ENCODE measurements at regions not wholly inside any gene's neighbourhood (a gene's known extent, or its start where the extent isn't known, plus 50 kb on each side); places are given as distances from the start of the nearest gene placed in this dataset.
A peak's percentile ranks its signal among the peaks of the same experiment; 100 is the strongest.

DNA sequence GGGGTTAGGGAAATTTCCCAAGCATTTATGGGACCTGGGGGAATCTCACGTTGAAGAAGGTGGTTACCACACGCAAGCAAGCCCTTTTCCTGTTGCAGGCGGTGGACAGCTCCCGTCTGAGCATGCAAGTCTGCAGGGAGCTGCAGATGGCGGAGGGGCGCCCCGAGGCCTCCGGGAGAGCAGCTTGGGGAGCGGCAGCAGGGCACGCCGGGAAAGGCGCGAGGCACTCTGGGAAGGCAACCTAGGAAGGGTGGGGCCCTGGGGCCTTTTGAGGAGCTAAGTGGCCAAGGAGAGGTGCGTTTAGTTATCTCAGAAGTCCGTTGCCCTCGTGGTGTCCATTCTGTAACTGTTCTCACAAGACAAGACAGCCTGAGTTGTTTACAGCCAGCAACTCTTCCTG lies 57.0 kb upstream of the SLC25A4 start:
- H3K27me3 ChIP-seq (ENCODE audit: control insufficient read depth, extremely low read depth, insufficient read depth, low read length), result no peaks in the 10 kb centered on the region
- FAIRE-seq (no peak), DNase-seq (ENCODE audit: low read depth, low spot score) (no peak)
- H3K9me3 ChIP-seq (ENCODE audit: control insufficient read depth, low read depth, low read length), result no peaks in the 10 kb centered on the region
- dilution Hi-C loops (cut with MboI; ENCODE audit: extremely low pct_ligation_motif_present, low sequenced_read_pairs), result no loop called here
- TF ChIP-seq EZH2 (IDR thresholded peaks at IDR 0.05; ENCODE audit: low read length), result no peak
- TF ChIP-seq, protein P1, sequence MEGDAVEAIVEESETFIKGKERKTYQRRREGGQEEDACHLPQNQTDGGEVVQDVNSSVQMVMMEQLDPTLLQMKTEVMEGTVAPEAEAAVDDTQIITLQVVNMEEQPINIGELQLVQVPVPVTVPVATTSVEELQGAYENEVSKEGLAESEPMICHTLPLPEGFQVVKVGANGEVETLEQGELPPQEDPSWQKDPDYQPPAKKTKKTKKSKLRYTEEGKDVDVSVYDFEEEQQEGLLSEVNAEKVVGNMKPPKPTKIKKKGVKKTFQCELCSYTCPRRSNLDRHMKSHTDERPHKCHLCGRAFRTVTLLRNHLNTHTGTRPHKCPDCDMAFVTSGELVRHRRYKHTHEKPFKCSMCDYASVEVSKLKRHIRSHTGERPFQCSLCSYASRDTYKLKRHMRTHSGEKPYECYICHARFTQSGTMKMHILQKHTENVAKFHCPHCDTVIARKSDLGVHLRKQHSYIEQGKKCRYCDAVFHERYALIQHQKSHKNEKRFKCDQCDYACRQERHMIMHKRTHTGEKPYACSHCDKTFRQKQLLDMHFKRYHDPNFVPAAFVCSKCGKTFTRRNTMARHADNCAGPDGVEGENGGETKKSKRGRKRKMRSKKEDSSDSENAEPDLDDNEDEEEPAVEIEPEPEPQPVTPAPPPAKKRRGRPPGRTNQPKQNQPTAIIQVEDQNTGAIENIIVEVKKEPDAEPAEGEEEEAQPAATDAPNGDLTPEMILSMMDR (optimal IDR thresholded peaks at IDR 0.05 in 1 of 3, IDR thresholded peaks at IDR 0.05 in 1 of 3, conservative IDR thresholded peaks at IDR 0.05 in 1 of 3; ENCODE audit: extremely low read depth in 1 of 3, insufficient read depth in 2 of 3, low read length in 3 of 3), result no peak
- H3K27ac ChIP-seq (ENCODE audit: control insufficient read depth, insufficient read depth, low read length), result no peak overlapping the region
- no peak overlapping the region for H3K4me3 ChIP-seq (ENCODE audit: control insufficient read depth in 2 of 3, extremely low read depth in 1 of 3, insufficient read depth in 2 of 3, low read depth in 1 of 3, low read length in 3 of 3)
- H3K9ac ChIP-seq (ENCODE audit: control insufficient read depth, extremely low read depth, insufficient read depth, low read length), result no peak overlapping the region
- H3K79me2 ChIP-seq (ENCODE audit: control insufficient read depth, insufficient read depth, low read length), result no peaks in the 10 kb centered on the region
- no peaks in the 10 kb centered on the region for H4K20me1 ChIP-seq (ENCODE audit: control insufficient read depth, extremely low read depth, insufficient read depth, low read length)
- H3K36me3 ChIP-seq (ENCODE audit: control insufficient read depth in 2 of 2, extremely low read depth in 1 of 2, insufficient read depth in 2 of 2, low read length in 2 of 2), result no peaks in the 10 kb centered on the region
- no peak overlapping the region for H2AFZ ChIP-seq (ENCODE audit: control insufficient read depth, low read length)
- no peaks in the 10 kb centered on the region for H3K9me1 ChIP-seq (ENCODE audit: control insufficient read depth, extremely low read depth, insufficient read depth, low read length)
- peak overlapping the region; percentile 36 for H3K4me2 ChIP-seq (ENCODE audit: control insufficient read depth, extremely low read depth, insufficient read depth, low read depth, low read length)
- H3K4me1 ChIP-seq (ENCODE audit: control insufficient read depth, extremely low read depth, insufficient read depth, low read length), result no peaks in the 10 kb centered on the region

- Histone ChIP-seq H3K4me1 (ENCODE audit: control insufficient read depth, extremely low read depth, insufficient read depth, low read length) (no peaks in the 10 kb centered on the region), H3K27ac (ENCODE audit: control insufficient read depth, insufficient read depth, low read length) (no peak overlapping the region), H3K4me2 (ENCODE audit: control insufficient read depth, extremely low read depth, insufficient read depth, low read depth, low read length) (no peak overlapping the region), H3K36me3 (ENCODE audit: control insufficient read depth in 2 of 2, extremely low read depth in 1 of 2, insufficient read depth in 2 of 2, low read length in 2 of 2) (no peaks in the 10 kb centered on the region), H3K79me2 (ENCODE audit: control insufficient read depth, insufficient read depth, low read length) (no peaks in the 10 kb centered on the region), H3K9me3 (ENCODE audit: control insufficient read depth, low read depth, low read length) (no peaks in the 10 kb centered on the region), H2AFZ (ENCODE audit: control insufficient read depth, low read length) (no peak overlapping the region), H3K9me1 (ENCODE audit: control insufficient read depth, extremely low read depth, insufficient read depth, low read length) (no peaks in the 10 kb centered on the region), H3K9ac (ENCODE audit: control insufficient read depth, extremely low read depth, insufficient read depth, low read length) (no peak overlapping the region), H4K20me1 (ENCODE audit: control insufficient read depth, extremely low read depth, insufficient read depth, low read length) (no peaks in the 10 kb centered on the region), H3K27me3 (ENCODE audit: control insufficient read depth, extremely low read depth, insufficient read depth, low read length) (no peaks in the 10 kb centered on the region), H3K4me3 (ENCODE audit: control insufficient read depth in 2 of 3, extremely low read depth in 1 of 3, insufficient read depth in 2 of 3, low read depth in 1 of 3, low read length in 3 of 3) (no peak overlapping the region)
- TF ChIP-seq, protein P1 (optimal IDR thresholded peaks at IDR 0.05 in 1 of 3, IDR thresholded peaks at IDR 0.05 in 1 of 3, conservative IDR thresholded peaks at IDR 0.05 in 1 of 3; ENCODE audit: extremely low read depth in 1 of 3, insufficient read depth in 2 of 3, low read length in 3 of 3), result no peak
- TF ChIP-seq EZH2 (IDR thresholded peaks at IDR 0.05; ENCODE audit: low read length), result no peak
- no peak for DNase-seq (ENCODE audit: low read depth, low spot score)
- dilution Hi-C loops (cut with MboI; ENCODE audit: extremely low pct_ligation_motif_present, low sequenced_read_pairs), result no loop called here
- no peak for FAIRE-seq
Observed at GRCh38 chr4:185088899-185089298, 54.2 kb upstream of the SLC25A4 start.

All from keratinocyte (primary cell).